Activated CD4-positive, alpha-beta T cell treated with anti-CD3 and anti-CD28 coated beads, Interleukin-2, amount 10 ng/mL, durations not matched to agents 7 days and 5 days (primary cell): ENCODE measurements at regions not wholly inside any gene's neighbourhood (a gene's known extent, or its start where the extent isn't known, plus 50 kb on each side); places are given as distances from the start of the nearest gene placed in this dataset.

ENCODE experiments used
- CTCF ChIA-PET: fragments of 350-600 bp; sonication (Branson Sonifier 250); formaldehyde crosslinking; loops from one replicate; lab custom pipeline; 2021; ENCODE audit warnings: antibody characterized with exemption; lab: Charles Lee
- POLR2A ChIA-PET: fragments of 350-600 bp; sonication (Branson Sonifier 250); formaldehyde crosslinking; loops from one replicate; lab custom pipeline; 2021; ENCODE audit warnings: antibody characterized with exemption; lab: Charles Lee
- DNase-seq: peaks from one replicate; pipeline ENCODE4 v3.0.0-alpha.2; 2020
- H3K27ac Mint-ChIP-seq: one replicate; pipeline ENCODE4 v1.8.0; 2021; ENCODE audit warnings: mild to moderate bottlenecking, moderate library complexity, mixed read lengths
- H3K27me3 Mint-ChIP-seq: one replicate; pipeline ENCODE4 v1.8.0; 2021; ENCODE audit warnings: mixed read lengths
- H3K36me3 Mint-ChIP-seq: one replicate; pipeline ENCODE4 v1.8.0; 2021; ENCODE audit warnings: low read depth, mixed read lengths
- H3K4me1 Mint-ChIP-seq: one replicate; pipeline ENCODE4 v1.8.0; 2021; ENCODE audit warnings: mixed read lengths
- H3K4me3 Mint-ChIP-seq: one replicate; pipeline ENCODE4 v1.8.0; 2021; ENCODE audit warnings: mild to moderate bottlenecking, moderate library complexity, mixed read lengths
- H3K9me3 Mint-ChIP-seq: one replicate; pipeline ENCODE4 v1.8.0; 2021; ENCODE audit warnings: mixed read lengths

- CTCF ChIA-PET, result interaction anchor here (0.6 to 1.7 kb wide), 2 partner anchors 9 to 203 kb away, joined by 3 read pairs; no protein-coding TSS in a partner anchor
- Mint-ChIP-seq H3K4me1 (no peaks in the 10 kb centered on the region), H3K4me3 (no peak overlapping the region), H3K36me3 (no peaks in the 10 kb centered on the region), H3K27ac (no peak overlapping the region), H3K27me3 (no peaks in the 10 kb centered on the region), H3K9me3 (peaks cover 11% of the 10 kb centered on the region)
- no peak for DNase-seq
- POLR2A ChIA-PET, result no interaction called here
Observed at GRCh38 chr1:57844382-57844980, 420.6 kb upstream of the DAB1 start.

DNA sequence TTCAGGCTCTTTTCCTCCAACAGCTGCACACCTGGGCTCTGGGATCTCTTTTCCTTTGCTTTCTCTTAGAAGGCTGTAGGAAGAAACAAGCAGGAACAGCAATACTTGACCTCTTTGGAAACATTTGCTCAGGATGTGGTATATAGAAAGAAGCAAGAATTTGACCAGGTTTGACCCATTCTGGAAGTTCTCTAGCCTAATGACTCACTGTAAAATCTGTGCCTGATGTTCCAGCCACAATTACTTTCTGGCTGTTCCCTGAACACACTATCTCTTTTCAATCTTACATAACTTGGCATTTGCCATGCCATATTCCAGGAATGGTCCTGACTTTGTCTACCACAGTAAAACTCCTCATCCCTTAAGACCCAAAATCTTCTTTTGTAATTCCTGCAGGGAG is 419.9 kb upstream of the DAB1 start:
- H3K27ac Mint-ChIP-seq, result no peak overlapping the region

GRCh38 chr1:57839526-57839925 is 415.7 kb upstream of the DAB1 start:
- Mint-ChIP-seq H3K27ac (no peak overlapping the region), H3K4me3 (no peak overlapping the region), H3K4me1 (no peaks in the 10 kb centered on the region), H3K27me3 (peaks cover 3% of the 10 kb centered on the region), H3K9me3 (peaks cover 11% of the 10 kb centered on the region), H3K36me3 (no peaks in the 10 kb centered on the region)
- no peak for DNase-seq
- ChIA-PET POLR2A (no interaction called here), CTCF (no interaction called here)

More for the DNA sequence above, 419.9 kb upstream of the DAB1 start:
- H3K4me1 Mint-ChIP-seq, result no peaks in the 10 kb centered on the region
- CTCF ChIA-PET, result interaction anchor here (1.7 kb wide), 1 partner anchor 10 kb away, joined by 3 read pairs; no protein-coding TSS in a partner anchor
- H3K36me3 Mint-ChIP-seq, result no peaks in the 10 kb centered on the region
- DNase-seq, result no peak
- H3K4me3 Mint-ChIP-seq, result no peak overlapping the region
- peaks cover 11% of the 10 kb centered on the region for H3K9me3 Mint-ChIP-seq
- POLR2A ChIA-PET, result no interaction called here
- no peaks in the 10 kb centered on the region for H3K27me3 Mint-ChIP-seq

DNA sequence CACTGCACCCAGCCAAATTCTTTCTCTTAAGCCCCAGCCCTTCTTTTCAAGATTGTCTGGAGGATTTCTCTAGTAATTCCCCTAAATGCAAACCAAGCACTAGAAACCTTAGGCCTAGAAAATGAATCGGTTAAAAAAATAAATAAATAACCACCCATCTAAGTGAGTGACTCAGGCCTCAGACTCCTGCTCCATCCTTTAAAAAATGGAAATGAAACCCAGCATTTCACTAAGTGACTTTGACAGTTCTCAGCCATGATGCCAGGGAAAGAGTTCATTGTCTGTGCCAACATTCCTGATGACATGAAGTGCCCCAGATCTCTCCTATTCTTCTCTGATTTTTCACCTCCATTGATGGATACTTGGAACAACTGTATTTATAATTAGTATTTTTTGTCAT is 415.2 kb upstream of the DAB1 start:
- Mint-ChIP-seq H3K4me1 (no peaks in the 10 kb centered on the region), H3K27me3 (peaks cover 3% of the 10 kb centered on the region), H3K4me3 (no peak overlapping the region), H3K36me3 (no peaks in the 10 kb centered on the region), H3K27ac (no peak overlapping the region), H3K9me3 (peaks cover 11% of the 10 kb centered on the region)
- DNase-seq, result no peak
- CTCF ChIA-PET, result no interaction called here
- POLR2A ChIA-PET, result no interaction called here

DNA sequence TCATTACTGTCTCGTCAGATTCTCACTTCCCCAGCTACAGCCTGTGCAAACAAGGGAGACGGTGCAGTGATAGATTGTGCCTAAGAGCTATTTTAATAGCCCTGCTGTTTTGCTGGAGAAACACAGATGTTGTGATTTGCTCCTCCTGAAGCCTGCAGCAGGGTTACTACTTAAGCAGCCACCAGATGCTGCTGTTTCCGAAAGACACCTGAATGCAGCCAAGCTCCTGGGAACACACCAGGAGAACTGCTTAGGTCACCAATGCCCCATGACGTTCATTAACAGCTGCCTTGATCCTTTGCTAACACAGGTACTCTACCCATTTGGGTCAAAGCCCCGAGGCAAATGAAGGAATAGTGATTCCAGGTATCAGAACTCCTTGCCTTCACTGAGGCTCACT is 411.8 kb upstream of the DAB1 start:
- CTCF ChIA-PET, result no interaction called here
- POLR2A ChIA-PET, result no interaction called here
- Mint-ChIP-seq H3K4me3 (no peak overlapping the region), H3K36me3 (no peaks in the 10 kb centered on the region), H3K9me3 (peaks cover 3% of the 10 kb centered on the region), H3K27ac (no peak overlapping the region), H3K4me1 (no peaks in the 10 kb centered on the region), H3K27me3 (peaks cover 3% of the 10 kb centered on the region)
- DNase-seq, result no peak

DNA sequence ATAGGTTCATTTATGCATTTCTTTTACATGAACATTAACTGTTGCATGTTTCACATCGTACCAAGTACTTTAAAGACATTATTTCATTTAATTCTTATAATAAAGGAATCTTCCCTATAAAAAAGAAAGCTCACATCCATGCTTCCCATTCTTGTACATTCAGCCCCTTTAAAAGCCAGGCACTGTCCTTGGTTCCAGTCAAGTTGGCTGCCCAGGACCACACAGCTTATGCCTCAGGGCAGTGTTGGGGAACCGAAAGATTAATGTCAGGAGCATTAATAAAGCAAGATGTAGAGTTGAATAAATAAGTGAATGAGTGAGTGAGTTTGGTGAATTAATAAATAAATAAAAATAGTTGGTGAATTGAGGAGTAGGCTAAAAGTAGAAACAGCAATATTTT is 409.4 kb upstream of the DAB1 start:
- CTCF ChIA-PET, result no interaction called here
- POLR2A ChIA-PET, result no interaction called here
- no peaks in the 10 kb centered on the region for H3K4me1 Mint-ChIP-seq
- H3K4me3 Mint-ChIP-seq, result no peak overlapping the region
- H3K9me3 Mint-ChIP-seq, result no peaks in the 10 kb centered on the region
- H3K27me3 Mint-ChIP-seq, result peaks cover 3% of the 10 kb centered on the region
- H3K27ac Mint-ChIP-seq, result no peak overlapping the region
- H3K36me3 Mint-ChIP-seq, result no peaks in the 10 kb centered on the region
- no peak for DNase-seq

- Mint-ChIP-seq H3K4me1 (no peaks in the 10 kb centered on the region), H3K27ac (no peak overlapping the region), H3K27me3 (peaks cover 3% of the 10 kb centered on the region), H3K36me3 (no peaks in the 10 kb centered on the region), H3K4me3 (no peak overlapping the region), H3K9me3 (no peaks in the 10 kb centered on the region)
- ChIA-PET POLR2A (no interaction called here), CTCF (no interaction called here)
- no peak for DNase-seq
Observed at GRCh38 chr1:57832612-57833011, 408.8 kb upstream of the DAB1 start.

GRCh38 chr1:57831624-57832023 is 407.8 kb upstream of the DAB1 start:
- Mint-ChIP-seq H3K27ac (no peak overlapping the region), H3K9me3 (no peaks in the 10 kb centered on the region), H3K36me3 (no peaks in the 10 kb centered on the region), H3K27me3 (peaks cover 3% of the 10 kb centered on the region), H3K4me3 (no peak overlapping the region), H3K4me1 (no peaks in the 10 kb centered on the region)
- DNase-seq, result no peak
- ChIA-PET POLR2A (no interaction called here), CTCF (interaction anchor here (0.6 to 1.2 kb wide), 2 partner anchors 11 to 291 kb away, joined by 3 read pairs; no protein-coding TSS in a partner anchor)

- ChIA-PET POLR2A (no interaction called here), CTCF (no interaction called here)
- H3K27ac Mint-ChIP-seq, result no peak overlapping the region
- H3K36me3 Mint-ChIP-seq, result no peaks in the 10 kb centered on the region
- no peak for DNase-seq
- no peaks in the 10 kb centered on the region for H3K4me1 Mint-ChIP-seq
- H3K27me3 Mint-ChIP-seq, result no peaks in the 10 kb centered on the region
- no peak overlapping the region for H3K4me3 Mint-ChIP-seq
- H3K9me3 Mint-ChIP-seq, result no peaks in the 10 kb centered on the region
Observed at GRCh38 chr1:57826535-57826934, 402.7 kb upstream of the DAB1 start.

DNA sequence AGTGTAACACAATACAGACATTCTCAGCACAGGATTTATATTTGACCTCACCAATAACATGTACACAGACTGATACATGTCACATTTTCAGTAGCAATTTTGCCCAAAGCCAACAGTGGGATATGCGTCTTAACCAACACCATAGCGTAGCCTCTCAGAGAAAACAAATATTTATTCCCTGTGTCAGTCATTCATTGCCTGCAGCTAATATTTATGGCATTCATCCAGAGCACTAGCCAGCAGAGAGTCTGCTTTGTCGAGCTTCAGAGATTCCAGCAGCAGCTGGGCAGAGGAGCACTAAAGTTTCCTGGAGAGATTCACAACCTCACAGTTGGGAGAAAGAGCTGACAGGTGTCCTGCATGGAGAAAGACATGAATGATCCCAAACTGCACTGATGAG is 400.7 kb upstream of the DAB1 start:
- CTCF ChIA-PET, result no interaction called here
- no peak for DNase-seq
- no peaks in the 10 kb centered on the region for H3K9me3 Mint-ChIP-seq
- no peaks in the 10 kb centered on the region for H3K4me1 Mint-ChIP-seq
- H3K27me3 Mint-ChIP-seq, result no peaks in the 10 kb centered on the region
- POLR2A ChIA-PET, result no interaction called here
- no peak overlapping the region for H3K4me3 Mint-ChIP-seq
- no peak overlapping the region for H3K27ac Mint-ChIP-seq
- no peaks in the 10 kb centered on the region for H3K36me3 Mint-ChIP-seq

DNA sequence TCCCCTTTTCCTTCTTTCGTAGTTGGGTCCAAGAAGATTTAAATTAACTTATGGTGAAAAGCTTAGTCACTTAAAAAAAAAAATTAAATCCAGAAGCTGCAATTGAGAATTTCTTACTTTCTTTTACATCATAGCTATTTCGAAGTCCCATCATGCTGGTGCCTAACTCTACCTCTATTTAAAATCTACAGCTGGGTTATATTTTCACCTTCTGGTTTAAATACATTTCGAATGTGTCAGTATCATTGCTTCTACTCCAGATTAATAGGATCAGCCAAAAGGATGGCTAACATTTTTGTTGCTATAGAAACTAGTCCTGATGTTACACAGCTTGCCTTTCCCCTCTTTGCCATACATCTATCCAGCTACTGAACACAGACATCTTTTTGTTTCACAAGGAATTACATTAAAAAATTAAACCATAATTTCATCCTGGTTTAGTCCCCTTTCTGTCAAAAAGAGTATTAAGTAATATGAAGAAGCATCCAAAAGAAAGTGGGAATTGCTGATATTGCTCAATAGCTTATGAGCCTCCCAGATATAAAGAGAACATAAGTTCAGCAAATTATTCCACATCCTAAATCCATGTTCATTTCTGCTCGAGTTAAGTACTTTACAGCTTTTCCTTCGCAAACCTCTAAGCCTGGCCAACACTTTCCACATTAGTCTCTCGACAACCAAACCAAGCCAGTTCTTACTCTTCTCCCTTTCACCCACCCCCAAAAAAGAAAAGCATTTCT is 396.7 kb upstream of the DAB1 start:
- Mint-ChIP-seq H3K4me1 (no peaks in the 10 kb centered on the region), H3K36me3 (no peaks in the 10 kb centered on the region), H3K27me3 (no peaks in the 10 kb centered on the region), H3K27ac (no peak overlapping the region), H3K4me3 (no peak overlapping the region), H3K9me3 (no peaks in the 10 kb centered on the region)
- POLR2A ChIA-PET, result no interaction called here
- DNase-seq, result no peak
- CTCF ChIA-PET, result interaction anchor here (0.9 kb wide), 1 partner anchor 10 kb away, joined by 3 read pairs; no protein-coding TSS in a partner anchor

- H3K4me1 Mint-ChIP-seq, result no peaks in the 10 kb centered on the region
- no peak overlapping the region for H3K27ac Mint-ChIP-seq
- H3K4me3 Mint-ChIP-seq, result no peak overlapping the region
- no peaks in the 10 kb centered on the region for H3K9me3 Mint-ChIP-seq
- DNase-seq, result no peak
- CTCF ChIA-PET, result interaction anchor here (0.9 kb wide), 1 partner anchor 11 kb away, joined by 3 read pairs; no protein-coding TSS in a partner anchor
- no peaks in the 10 kb centered on the region for H3K27me3 Mint-ChIP-seq
- POLR2A ChIA-PET, result no interaction called here
- no peaks in the 10 kb centered on the region for H3K36me3 Mint-ChIP-seq
Observed at GRCh38 chr1:57819893-57820292, 396.0 kb upstream of the DAB1 start.

DNA sequence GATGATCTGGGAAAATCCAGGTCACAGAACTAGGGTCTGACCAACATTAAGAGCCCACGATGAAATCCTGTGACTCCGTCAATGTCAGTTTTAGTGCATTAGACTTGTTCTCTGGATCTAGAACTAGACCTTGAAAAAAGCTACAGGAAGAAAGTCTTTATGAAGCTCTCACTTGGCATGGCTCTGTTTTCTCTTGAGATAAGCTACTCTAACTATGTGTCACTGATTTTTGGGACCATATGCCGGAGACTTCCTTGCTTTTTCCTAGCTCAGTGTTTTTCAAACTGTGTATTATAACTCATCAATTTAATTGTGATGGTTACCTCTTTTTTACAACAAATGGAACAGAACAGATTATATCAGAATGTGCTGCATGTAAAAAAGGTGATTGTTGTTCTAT is 379.7 kb upstream of the DAB1 start:
- Mint-ChIP-seq H3K4me3 (no peak overlapping the region), H3K27ac (no peak overlapping the region), H3K27me3 (no peaks in the 10 kb centered on the region), H3K9me3 (no peaks in the 10 kb centered on the region), H3K36me3 (no peaks in the 10 kb centered on the region), H3K4me1 (no peaks in the 10 kb centered on the region)
- CTCF ChIA-PET, result no interaction called here
- POLR2A ChIA-PET, result no interaction called here
- no peak for DNase-seq
